Keratinocyte (primary cell): ENCODE measurements at regions not wholly inside any gene's neighbourhood (a gene's known extent, or its start where the extent isn't known, plus 50 kb on each side); places are given as distances from the start of the nearest gene placed in this dataset.

Experiments used
- CTCF ChIP-seq, 3 experiments: IDR thresholded peaks in 1 of 3; conservative IDR thresholded peaks in 1 of 3; optimal IDR thresholded peaks in 1 of 3; 2 replicates in 2 of 3; 3 replicates in 1 of 3; pipeline versions ENCODE3 to v1.5.1; 2011; ENCODE audit warnings: low read length in 3 of 3, mild to moderate bottlenecking in 3 of 3, moderate library complexity in 2 of 3, control low read depth in 1 of 3, inconsistent platforms in 1 of 3; ENCODE audit not compliant: insufficient read depth in 2 of 3; ENCODE audit errors: extremely low read depth in 1 of 3
- EZH2 ChIP-seq: IDR thresholded peaks from one replicate; pipeline ENCODE4 v1.6.1; 2012; ENCODE audit warnings: inconsistent platforms, mild to moderate bottlenecking, low read length, moderate library complexity

GRCh38 chr9:12314589-12314988 is 378.6 kb upstream of the TYRP1 start:
- no peak for TF ChIP-seq CTCF (optimal IDR thresholded peaks at IDR 0.05 in 1 of 3, IDR thresholded peaks at IDR 0.05 in 1 of 3, conservative IDR thresholded peaks at IDR 0.05 in 1 of 3; ENCODE audit: extremely low read depth in 1 of 3, insufficient read depth in 2 of 3, low read length in 3 of 3)
- TF ChIP-seq EZH2 = no peak
